Stimulated activated CD8-positive, alpha-beta memory T cell treated with anti-CD3 and anti-CD28 coated beads, Interleukin-4, amount 100 ng/mL, for 24 hours (primary cell): ENCODE measurements at regions not wholly inside any gene's neighbourhood (a gene's known extent, or its start where the extent isn't known, plus 50 kb on each side); places are given as distances from the start of the nearest gene placed in this dataset.

Experiments used
- DNase-seq: peaks from one replicate; pipeline ENCODE4 v3.0.0-alpha.2; 2020; ENCODE audit warnings: low read depth

DNA sequence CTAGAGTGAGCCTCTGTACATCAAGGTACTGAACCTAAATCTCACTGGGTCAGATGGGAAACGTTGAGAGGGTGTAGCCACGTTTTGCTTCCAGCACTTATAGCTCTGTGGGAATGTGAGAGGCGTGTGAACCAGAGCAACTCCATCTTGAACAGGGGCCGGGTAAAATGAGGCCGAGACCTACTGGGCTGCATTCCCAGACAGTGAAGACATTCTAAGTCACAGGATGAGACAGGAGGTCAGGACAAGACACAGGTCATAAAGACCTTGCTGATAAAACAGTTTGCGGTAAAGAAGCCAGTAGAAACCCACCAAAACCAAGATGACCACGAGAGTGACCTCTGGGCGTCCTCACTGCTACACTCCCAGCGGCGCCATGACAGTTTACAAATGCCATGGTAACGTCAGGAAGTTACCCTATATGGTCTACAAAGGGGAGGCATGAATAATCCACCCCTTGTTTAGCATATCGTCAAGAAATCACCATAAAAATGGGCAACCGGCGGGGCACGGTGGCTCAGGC, 63.4 kb upstream of the NCOR2 start:
- DNase-seq, result no peak

DNA sequence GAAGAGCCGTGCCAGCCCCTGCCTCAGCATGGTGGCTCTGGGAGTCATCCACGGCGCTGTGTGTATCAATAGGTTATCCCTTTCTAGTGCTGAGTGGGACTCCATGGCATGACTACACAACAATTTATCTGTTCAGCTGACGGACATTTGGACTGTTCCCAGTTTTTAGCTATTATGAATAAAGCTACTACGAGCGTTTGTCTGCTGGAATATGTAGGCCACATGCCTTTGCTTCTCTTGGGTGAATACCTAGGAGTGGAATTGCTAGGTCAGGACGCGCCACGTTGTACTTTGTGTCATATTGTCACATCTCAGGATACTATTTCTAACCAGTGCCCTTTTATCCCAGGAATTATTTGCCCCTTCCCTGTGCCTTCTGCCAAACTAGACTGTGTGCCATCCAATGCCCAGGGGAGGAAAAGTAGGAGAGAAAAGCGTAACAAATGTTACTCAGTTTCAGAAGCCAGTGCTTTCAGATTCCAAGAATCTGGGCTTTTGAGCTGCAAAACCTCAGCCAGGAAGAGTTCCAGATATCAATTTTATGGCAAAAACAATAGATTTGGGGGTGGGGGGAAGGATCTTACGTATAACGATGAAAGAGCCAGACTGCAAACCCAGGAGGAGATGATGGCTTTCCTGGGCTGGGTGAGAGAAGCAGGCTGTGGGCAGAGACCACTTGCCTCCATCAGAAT, 62.5 kb upstream of the NCOR2 start:
- no peak for DNase-seq

DNA sequence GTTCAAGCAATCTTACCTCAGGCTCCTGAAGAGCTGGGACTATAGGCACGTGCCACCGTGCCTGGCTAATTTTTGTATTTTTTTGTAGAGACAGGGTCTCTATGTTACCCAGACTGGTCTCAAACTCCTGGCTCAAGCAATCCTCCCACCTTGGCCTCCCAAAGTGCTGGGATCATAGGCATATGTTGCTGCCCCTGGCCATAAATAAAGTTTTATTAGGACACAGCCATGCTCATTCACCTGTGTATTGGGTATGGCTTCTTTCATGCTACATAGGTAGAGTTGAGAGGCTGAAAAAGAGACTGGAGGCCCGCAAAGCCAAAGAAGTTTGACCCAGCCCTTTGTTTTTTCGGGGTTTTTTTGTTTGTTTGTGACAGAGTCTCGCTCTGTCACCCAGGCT, 61.7 kb upstream of the NCOR2 start:
- no peak for DNase-seq

DNA sequence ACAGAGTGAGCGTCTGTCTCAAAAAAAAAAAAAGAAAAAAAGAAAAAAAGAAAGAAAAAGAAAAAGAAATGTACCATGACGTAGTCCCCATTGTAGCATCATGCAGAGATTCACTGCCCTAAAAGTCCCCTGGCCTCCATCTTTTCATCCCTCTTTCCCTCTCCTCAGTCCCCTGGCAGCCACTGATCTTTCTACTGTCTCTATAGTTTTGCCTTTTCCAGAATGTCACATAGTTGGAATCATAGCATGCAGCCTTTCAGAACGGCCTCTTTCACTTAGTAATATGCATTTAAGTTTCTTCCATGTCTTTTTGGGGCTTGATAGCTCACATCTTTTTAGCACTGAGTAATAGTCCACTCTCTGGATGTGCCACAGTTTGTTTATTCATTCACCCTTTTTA, 60.5 kb upstream of the NCOR2 start:
- no peak for DNase-seq

DNA sequence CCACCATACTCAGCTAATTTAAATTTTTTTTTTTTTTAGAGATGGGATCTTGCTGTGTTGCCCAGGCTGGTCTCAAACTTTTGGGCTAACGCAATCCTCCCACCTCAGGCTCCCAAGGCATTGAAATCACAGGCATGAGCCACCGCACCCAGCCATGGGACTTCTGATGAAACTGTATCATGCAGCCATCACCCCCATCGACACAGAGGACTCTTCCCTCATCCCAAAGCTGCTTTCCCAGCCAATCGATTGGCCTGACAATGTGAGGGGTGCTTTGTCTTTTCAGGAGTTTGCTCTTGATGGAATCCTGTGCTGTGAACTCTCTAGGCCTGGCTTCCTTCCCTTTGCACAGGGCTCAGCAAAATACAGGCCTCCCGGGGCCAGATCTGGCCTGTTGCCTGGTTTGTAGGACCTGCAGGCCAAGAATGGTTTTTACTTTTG, 59.6 kb upstream of the NCOR2 start:
- no peak for DNase-seq

DNA sequence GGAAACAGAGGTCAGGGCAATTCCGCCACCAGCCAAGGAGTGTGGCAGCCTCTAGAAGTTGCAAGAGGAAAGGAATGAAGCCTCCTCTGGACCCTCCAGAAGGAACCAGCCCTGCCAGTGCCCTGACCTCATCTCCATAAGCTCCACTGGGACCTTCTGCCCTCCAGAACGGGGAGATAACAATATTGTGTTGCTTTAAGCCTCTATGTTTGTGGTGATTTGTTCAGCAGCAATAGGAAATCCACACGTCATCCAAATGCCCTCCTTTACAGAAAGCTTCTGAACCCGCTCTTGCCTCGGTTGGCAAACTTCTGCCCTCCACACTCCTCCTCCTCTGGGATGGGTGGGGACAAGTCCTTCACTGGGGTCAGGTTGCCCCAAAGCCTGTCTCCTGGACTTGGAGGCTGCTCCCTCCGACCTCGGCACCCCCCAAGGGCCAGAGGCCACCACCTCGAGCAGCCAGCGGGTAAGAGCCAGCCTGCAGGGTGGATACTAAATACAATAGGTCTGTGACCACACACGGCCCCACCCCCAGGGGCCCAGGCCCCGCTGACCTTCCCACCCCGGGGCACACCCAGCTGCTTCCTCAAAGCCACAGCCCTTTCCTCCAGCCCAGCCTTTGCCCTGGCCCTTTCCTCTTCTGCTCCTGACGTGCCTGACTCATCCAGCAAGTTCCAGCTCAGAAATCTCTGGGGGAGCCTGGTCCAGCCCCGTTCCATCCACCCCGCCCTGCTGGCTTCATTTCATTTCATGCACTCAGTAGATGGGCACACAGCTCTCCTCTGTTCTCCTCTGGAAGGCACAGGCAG, 58.7 kb upstream of the NCOR2 start:
- no peak for DNase-seq

DNA sequence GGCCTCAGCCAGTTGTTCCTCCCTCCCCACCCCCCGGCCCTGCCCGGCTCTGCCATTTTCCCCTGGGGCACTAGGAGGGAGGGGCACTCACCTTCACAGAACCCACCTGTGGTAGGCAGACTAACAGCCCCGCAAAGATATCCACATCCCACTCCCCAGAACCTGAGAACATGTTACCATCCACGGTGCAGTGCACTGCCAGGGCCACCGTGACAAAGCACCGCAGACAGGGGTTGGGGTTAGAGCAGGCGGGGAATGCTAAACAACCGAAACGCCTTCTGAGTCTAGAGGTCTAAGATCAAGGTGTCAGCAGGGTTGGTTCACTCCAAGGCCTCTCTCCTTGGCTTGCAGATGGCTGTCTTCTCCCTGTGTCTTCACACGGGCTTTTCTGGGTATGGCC, 57.4 kb upstream of the NCOR2 start:
- no peak for DNase-seq

DNA sequence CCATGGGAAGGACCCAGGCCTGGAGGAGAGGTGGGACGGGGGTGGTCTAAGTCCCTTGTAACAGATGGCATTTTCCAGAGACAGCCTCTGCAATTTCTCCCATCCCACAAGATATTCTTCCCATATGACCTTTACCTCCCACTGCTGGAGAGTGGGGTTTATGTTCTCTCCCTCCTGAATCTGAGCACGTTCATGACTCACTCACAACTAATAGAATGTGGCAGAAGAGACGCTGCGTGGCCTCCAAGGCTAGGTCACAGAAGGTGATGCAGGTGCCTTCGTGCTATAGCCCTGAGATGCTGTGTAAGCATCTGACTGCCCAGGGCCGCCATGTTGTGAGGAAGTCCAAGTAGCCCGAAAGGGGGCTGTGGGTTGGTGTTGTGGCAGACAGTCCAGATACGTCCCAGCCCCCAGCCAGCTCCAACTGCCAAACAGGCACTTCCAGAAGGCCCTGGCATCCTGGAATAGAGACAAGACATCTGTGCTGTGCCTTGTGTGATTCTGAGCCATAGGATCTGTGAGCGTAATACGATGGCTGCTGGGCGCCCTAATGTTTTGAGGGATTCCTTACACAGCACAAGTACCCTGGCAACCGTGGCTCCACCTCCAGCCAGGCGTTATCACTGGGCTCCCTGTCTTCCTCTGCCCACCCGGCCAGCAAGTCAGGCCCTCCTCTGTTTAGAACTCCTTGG, 56.1 kb upstream of the NCOR2 start:
- DNase-seq, result no peak

DNA sequence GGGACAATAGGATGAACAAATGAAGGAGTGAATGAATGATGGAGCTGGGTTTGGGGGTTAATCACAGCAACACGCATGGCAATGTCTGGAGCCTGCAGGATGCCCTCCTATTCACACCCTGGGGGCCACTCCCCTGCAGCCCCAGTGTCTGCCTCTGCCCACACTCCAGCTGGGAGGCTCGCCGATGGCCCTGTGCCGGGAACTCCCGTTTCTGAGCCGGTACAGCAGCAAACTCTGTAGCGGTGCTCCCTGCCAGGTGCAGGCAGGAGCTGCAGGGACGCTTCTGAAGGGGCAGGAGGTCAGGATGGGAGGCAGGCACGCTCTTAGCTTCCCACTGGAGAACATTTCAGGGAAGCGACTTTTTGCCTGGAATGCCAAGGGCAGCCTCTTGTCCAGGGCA, 55.4 kb upstream of the NCOR2 start:
- DNase-seq, result no peak

DNA sequence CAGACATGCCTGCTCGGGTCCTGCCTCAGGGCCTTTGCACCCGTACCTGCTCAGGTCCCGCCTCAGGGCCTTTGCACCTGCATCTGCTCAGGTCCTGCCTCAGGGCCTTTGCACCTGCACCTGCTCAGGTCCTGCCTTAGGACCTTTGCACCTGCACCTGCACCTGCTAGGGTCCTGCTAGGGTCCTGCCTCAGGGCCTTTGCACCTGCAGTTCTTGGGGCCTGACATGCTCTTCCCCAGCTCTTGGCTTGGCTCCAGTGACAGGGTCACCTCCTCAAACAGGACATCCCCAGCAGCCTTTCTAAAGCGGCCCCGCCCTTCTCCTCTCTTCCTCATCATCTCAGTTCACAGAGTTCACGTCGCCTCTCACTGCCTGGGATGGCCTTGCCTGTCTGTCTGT, 54.9 kb upstream of the NCOR2 start:
- DNase-seq, result no peak

DNA sequence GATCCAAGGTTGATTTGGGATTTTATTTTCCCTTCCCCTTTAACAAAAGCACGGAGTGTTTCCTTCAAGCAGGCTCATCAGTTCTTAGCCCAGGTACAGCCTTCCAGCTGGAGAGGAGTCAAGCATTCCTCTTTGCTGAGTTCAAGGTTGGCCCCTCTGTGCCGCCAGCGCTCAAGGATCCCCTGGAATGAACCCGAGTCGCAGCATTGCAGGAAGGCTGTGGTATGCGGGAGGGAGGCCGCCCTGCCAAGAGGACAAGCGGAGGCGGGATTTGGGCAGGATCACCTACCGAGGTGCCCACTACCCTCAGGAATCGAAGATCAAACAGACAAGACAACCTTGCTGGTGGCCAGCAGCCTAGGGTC, 53.9 kb upstream of the NCOR2 start:
- no peak for DNase-seq

DNA sequence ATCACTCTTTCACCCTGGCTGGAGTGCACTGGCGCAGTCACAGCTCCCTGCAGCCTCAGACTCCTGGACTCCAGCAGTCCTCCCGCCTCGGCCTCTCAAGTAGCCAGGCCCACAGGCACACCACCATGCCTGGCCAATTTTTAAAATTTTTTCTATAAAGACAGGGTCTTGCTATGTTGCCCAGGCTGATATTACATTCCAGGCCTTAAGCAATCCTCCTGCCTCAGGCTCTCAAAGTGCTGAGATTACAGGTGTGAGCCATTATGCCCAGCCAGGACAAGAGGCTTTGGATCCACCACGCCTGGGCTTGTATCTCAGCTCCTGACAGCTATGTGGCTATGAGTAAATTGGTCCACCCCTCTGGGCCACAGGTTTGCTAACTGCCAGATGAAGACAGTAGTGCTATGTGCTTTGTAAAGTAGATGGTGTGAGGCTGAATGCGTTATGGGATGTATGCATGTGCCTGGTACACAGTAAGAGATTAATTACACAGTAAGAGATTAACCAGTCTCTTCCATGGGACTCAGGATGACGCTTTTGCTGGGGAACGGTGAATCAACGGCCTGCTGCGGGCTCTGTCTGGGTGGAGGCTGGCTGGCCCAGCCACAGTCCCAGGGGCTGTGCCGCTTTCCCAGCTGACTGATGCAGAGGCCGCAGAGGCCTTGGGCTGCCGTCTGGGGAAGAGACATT, 53.3 kb upstream of the NCOR2 start:
- no peak for DNase-seq

DNA sequence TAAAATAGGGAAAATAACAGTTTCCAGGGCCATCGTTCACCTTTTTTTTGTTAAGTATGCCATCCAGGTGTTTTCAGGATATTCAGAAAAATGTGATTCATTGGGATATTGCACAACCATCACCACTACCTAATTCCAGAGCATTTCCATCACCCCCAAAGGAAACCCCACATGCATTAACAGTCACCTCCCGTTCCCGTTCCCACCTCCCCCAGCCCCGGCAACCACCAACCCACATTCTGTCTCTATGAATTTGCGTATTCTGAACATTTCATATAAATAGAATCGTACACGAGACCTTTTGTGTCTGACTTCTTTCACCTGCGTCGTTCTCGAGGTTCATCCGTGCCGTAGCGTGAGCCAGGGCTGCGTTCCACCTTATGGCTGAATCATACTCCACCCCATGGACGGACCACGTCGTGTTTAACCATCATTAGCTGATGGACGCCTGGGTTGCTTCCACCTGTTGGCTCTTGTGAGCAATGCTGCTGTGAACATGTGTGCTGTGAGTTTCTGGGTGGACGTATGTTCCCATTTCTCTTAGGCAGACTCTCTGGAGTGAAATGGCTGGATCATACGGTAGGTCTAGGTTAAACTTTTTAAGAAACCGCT, 51.0 kb upstream of the NCOR2 start:
- DNase-seq, result no peak

DNA sequence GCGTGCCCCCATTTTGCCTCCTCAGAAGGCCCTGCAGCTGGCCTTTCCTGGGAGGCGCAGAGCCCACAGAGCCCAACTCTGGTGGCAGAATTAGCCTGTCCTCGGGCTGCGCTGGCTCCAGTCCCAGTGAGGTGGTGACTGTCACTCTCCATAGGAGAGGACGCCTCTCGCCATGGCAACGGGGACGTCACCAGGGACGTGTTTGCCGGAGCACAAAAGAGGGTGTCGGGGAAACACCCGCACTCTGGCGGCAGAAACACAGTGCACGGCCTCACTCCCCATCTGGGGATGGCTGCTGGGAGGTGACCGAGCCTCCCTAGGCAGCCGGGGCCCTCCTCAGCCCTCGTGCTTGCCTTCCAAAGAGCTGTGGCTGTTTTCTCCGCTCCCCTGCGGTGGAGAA, 50.2 kb upstream of the NCOR2 start:
- no peak for DNase-seq
